Activated T-helper 17 cell treated with anti-CD3 and anti-CD28 coated beads, Interleukin-2, amount 50 U/mL, for 72 hours (primary cell): ENCODE measurements at regions not wholly inside any gene's neighbourhood (a gene's known extent, or its start where the extent isn't known, plus 50 kb on each side); places are given as distances from the start of the nearest gene placed in this dataset.

Experiments
- ATAC-seq: fragments of 150-1000 bp; cut with Tn5 transposase; replicated peaks from 2 replicates; pipeline ENCODE4 v1.10.0; 2021; ENCODE audit warnings: mild to moderate bottlenecking, moderate library complexity
- H3K27ac Mint-ChIP-seq: one replicate; pipeline ENCODE4 v1.8.0; 2022; ENCODE audit warnings: mixed read lengths
- H3K27me3 Mint-ChIP-seq: one replicate; pipeline ENCODE4 v1.8.0; 2022; ENCODE audit warnings: mixed read lengths
- H3K36me3 Mint-ChIP-seq: one replicate; pipeline ENCODE4 v1.8.0; 2022; ENCODE audit warnings: low read depth, mild to moderate bottlenecking, mixed read lengths
- H3K4me1 Mint-ChIP-seq: one replicate; pipeline ENCODE4 v1.8.0; 2022; ENCODE audit warnings: mixed read lengths
- H3K4me3 Mint-ChIP-seq: one replicate; pipeline ENCODE4 v1.8.0; 2022; ENCODE audit warnings: mild to moderate bottlenecking, mixed read lengths
- H3K9me3 Mint-ChIP-seq: one replicate; pipeline ENCODE4 v1.8.0; 2022; ENCODE audit warnings: mixed read lengths

DNA sequence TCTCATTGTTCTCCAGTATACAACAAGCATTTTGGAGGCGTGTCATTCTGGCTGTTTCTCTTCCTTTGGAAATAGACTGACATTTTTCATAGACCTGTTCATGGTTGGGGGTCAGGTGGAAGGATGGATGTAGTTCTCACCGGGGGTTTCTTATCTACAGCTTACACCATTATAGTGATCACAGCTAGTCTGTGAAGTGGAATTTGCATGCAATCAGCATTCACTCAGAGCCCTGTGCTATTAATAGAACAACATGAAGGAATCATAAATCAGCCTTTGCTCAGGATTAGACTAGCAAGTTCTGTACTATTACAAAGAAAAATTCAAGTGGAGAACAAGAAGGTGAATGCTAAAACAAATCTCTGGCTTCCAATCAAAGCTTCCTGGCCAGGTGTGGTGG lies 132.6 kb upstream of the PUDP start:
- Mint-ChIP-seq H3K9me3 (no peaks in the 10 kb centered on the region), H3K36me3 (no peaks in the 10 kb centered on the region), H3K4me1 (no peaks in the 10 kb centered on the region), H3K27ac (no peak overlapping the region), H3K27me3 (no peaks in the 10 kb centered on the region), H3K4me3 (no peak overlapping the region)
- no peak for ATAC-seq

DNA sequence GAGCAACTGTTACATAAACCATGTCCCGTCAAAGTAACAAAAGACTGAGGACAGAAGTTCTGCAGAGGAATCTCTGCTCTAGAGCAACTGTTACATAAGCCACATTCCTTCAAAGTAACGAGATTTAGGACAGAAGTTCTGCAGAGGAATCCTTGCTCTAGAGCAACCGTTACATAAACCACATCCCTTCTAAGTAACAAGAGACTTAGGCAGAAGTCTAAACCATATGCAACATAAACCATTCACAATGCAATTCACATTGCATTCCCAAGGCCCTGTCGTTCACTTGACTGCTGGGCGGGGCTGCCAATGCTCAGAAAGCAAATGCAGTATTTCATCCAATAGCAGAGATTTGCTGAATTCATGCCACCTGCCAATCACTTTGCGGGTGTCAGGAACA lies 124.4 kb upstream of the PUDP start:
- Mint-ChIP-seq H3K4me3 (no peak overlapping the region), H3K36me3 (no peaks in the 10 kb centered on the region), H3K27me3 (no peaks in the 10 kb centered on the region), H3K4me1 (no peaks in the 10 kb centered on the region), H3K9me3 (no peaks in the 10 kb centered on the region), H3K27ac (no peak overlapping the region)
- ATAC-seq = no peak

DNA sequence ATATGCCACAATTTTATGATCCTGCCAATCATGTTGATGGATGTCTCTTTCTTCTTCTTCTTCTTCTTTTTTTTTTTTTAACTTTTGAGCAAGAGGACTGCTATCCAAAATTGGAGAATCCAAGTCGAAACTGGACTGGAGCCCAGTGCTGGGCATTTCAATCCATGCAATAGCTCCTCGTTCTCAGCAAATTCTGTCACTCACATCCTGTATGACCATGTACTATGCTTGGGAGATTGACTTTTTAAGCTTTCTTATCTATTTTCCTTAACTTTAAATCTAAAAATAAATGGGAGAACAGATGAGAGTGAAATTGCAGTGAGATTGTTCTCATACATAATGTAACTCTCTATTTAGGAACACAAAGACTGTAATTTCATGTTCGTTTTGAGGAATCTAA lies 123.0 kb upstream of the PUDP start:
- Mint-ChIP-seq H3K27ac (no peak overlapping the region), H3K36me3 (no peaks in the 10 kb centered on the region), H3K4me3 (no peak overlapping the region), H3K9me3 (no peaks in the 10 kb centered on the region), H3K4me1 (no peaks in the 10 kb centered on the region), H3K27me3 (no peaks in the 10 kb centered on the region)
- ATAC-seq = no peak

DNA sequence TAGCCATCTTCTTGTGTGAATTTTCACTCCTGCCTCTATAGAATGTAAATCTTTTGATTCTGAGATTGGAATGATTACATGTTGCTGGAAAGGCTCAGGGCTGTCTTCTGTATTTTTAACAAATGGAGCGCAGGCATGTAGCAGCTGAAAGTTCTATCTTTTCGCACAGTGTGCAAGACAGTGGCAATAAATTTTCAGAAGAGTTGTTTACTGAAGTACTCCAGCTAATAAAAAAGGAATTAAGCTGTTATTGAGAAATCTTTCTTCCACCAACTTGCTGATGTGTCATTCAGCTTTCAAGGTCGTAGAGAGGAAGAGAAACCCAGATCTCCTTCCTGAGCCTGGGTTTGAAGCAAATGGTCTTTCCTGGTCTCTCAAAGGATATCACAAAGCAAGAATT lies 122.0 kb upstream of the PUDP start:
- Mint-ChIP-seq H3K4me3 (no peak overlapping the region), H3K27me3 (no peaks in the 10 kb centered on the region), H3K9me3 (no peaks in the 10 kb centered on the region), H3K36me3 (no peaks in the 10 kb centered on the region), H3K27ac (no peak overlapping the region), H3K4me1 (no peaks in the 10 kb centered on the region)
- ATAC-seq = no peak

DNA sequence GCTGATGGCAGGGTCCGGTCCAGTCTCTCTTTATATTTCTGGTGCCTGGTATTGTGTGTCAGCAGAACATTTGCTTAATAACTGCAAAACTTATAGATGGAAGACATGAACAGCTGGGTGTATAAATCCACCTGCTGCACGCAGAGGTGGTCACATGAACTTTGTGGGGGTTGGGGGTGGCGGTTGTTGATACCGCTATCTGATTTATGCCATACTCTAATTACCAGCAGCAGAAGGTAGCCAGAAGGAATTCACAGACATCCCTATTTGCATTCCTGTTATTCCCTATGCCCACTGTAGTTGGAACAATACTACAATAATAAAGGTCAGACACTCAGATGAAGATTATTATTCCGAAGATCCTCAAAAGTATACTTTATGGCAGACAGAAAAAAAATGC lies 121.6 kb upstream of the PUDP start:
- Mint-ChIP-seq H3K9me3 (no peaks in the 10 kb centered on the region), H3K27me3 (no peaks in the 10 kb centered on the region), H3K36me3 (no peaks in the 10 kb centered on the region), H3K27ac (no peak overlapping the region), H3K4me1 (no peaks in the 10 kb centered on the region), H3K4me3 (no peak overlapping the region)
- no peak for ATAC-seq

DNA sequence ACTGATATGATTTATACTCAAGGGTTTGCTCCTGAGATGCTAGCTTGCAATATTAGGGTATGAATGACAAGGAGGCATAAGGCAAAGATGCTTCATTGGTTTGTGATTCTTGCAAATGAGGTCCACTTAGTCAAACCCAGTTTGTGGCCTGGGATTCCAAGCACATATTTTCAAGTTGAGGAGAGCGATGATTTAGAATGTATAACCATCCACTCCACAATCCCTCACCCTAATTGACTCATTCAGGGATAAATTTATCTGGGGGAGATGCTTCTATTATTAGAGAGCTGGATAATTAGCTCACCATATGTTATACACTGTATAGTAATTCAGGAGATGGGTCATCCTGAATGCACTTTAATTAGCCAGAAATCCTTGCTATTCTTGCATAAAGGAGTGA lies 118.3 kb upstream of the PUDP start:
- peaks cover 8% of the 10 kb centered on the region for H3K36me3 Mint-ChIP-seq
- no peak for ATAC-seq
- no peak overlapping the region for H3K4me3 Mint-ChIP-seq
- H3K27ac Mint-ChIP-seq = no peak overlapping the region
- no peaks in the 10 kb centered on the region for H3K9me3 Mint-ChIP-seq
- H3K4me1 Mint-ChIP-seq = no peaks in the 10 kb centered on the region
- no peaks in the 10 kb centered on the region for H3K27me3 Mint-ChIP-seq

DNA sequence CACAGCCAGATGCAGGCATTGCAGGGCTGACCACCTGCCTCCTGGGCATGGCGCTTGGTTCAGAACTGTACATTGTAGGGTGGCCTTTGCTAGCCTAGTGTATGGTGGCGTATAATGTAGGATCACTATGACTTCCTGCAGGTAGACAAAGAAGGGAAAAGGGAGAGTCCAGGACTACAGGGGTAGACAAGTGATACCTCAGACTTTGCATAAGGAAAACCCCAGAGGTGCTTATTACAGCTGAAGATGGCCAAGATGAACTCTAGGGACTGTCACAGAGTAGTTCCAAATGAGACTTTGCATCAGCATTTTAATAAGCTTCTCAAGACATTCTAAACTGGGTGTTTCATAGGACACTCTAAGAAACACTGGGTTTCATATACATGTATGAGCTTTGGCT lies 116.4 kb upstream of the PUDP start:
- no peak overlapping the region for H3K4me3 Mint-ChIP-seq
- no peaks in the 10 kb centered on the region for H3K9me3 Mint-ChIP-seq
- peaks cover 15% of the 10 kb centered on the region for H3K36me3 Mint-ChIP-seq
- H3K27ac Mint-ChIP-seq = no peak overlapping the region
- ATAC-seq = no peak
- no peaks in the 10 kb centered on the region for H3K27me3 Mint-ChIP-seq
- no peaks in the 10 kb centered on the region for H3K4me1 Mint-ChIP-seq

DNA sequence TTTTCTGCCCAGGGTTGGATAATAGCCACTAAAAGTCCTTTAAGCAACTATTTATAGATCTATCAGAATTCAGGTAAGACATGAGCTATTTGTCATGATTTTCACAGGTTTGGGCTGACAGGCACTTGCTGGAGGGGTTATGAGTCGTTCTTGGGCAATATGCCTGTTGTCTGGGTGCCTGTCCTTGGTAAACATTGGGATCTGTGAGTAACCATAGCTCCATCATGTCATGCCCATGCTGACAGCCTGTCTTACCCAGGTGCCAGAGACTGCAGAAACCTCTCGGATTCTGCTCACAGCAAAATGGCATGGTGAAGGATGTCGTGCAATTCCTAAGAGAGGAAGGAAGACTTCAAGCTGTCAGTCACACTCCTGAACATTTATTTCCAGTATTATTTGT lies 116.0 kb upstream of the PUDP start:
- Mint-ChIP-seq H3K27me3 (no peaks in the 10 kb centered on the region), H3K27ac (no peak overlapping the region), H3K4me1 (no peaks in the 10 kb centered on the region), H3K4me3 (no peak overlapping the region), H3K36me3 (peaks cover 20% of the 10 kb centered on the region), H3K9me3 (no peaks in the 10 kb centered on the region)
- ATAC-seq = no peak

DNA sequence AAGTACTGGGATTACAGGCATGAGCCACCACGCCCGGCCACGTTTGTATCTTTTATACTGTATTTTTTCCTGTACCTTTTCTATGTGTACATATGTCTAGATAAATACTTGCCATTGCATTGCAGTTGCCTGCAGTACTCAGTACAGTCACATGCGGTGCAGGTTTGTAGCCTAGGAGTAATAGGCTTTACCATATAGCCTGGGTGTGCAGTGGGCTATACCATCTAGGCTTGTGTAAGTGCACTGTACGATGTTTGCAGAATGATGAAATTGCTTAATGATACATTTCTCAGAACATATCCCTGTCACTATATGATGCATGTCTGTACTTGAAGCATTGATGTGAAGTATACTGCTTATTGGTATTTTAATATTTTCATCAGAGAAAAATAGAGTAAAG lies 115.4 kb upstream of the PUDP start:
- no peaks in the 10 kb centered on the region for H3K4me1 Mint-ChIP-seq
- H3K27me3 Mint-ChIP-seq = no peaks in the 10 kb centered on the region
- no peaks in the 10 kb centered on the region for H3K9me3 Mint-ChIP-seq
- ATAC-seq = no peak
- H3K4me3 Mint-ChIP-seq = no peak overlapping the region
- H3K36me3 Mint-ChIP-seq = peaks cover 24% of the 10 kb centered on the region
- H3K27ac Mint-ChIP-seq = no peak overlapping the region

DNA sequence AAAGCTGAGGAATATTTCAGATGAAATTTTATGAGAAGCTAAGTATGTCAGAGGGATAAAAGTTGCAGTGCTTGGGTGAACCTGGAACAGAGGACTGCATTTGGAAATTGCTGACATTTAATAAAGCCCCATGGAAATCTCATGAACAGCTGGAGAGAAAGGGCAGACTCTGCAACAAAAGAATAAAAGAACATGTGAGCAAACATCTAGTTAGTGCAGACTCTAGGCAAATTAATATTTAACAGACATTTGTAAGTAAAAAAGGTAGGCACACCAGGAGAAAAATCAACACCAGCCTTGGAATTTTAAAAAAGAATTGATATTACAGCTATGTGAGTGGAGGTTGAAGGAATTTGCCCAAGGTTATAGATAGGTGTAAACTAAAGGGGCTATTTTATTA lies 114.6 kb upstream of the PUDP start:
- H3K27me3 Mint-ChIP-seq = no peaks in the 10 kb centered on the region
- no peak overlapping the region for H3K27ac Mint-ChIP-seq
- peaks cover 24% of the 10 kb centered on the region for H3K36me3 Mint-ChIP-seq
- no peak overlapping the region for H3K4me3 Mint-ChIP-seq
- H3K4me1 Mint-ChIP-seq = no peaks in the 10 kb centered on the region
- H3K9me3 Mint-ChIP-seq = peaks cover 4% of the 10 kb centered on the region
- ATAC-seq = no peak

DNA sequence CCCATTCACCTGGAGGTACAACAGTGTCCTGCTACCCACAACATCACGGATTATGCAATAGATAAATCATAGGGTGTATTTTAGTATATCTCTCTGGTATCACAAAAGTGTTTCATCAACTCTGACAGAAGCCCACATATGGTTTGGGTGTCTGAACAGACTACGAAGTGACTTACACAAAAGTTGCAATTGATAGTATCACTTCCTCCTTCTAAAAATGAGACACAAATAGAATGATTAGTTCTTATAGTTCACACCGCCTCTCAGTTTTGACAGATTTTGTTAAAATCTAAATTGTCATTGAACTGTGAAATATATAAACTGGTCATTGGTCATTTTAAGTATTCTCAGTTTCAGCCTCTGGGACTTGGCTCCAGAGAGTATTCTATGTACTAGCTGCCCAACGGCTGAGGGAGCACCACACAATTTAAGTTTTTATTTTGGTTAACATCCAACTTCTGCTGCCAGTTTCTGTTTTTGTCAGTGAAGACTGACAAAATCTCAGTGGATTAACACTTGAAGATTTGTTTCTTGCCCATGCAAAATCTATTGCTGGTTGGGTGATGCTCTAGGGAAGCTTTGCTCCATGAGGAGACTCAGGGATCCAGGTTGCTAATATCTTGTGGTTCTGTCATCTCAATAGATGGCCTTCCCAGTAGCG lies 113.8 kb upstream of the PUDP start:
- H3K4me3 Mint-ChIP-seq = no peak overlapping the region
- peaks cover 4% of the 10 kb centered on the region for H3K9me3 Mint-ChIP-seq
- H3K36me3 Mint-ChIP-seq = peaks cover 24% of the 10 kb centered on the region
- no peaks in the 10 kb centered on the region for H3K4me1 Mint-ChIP-seq
- no peak for ATAC-seq
- H3K27me3 Mint-ChIP-seq = no peaks in the 10 kb centered on the region
- H3K27ac Mint-ChIP-seq = no peak overlapping the region

DNA sequence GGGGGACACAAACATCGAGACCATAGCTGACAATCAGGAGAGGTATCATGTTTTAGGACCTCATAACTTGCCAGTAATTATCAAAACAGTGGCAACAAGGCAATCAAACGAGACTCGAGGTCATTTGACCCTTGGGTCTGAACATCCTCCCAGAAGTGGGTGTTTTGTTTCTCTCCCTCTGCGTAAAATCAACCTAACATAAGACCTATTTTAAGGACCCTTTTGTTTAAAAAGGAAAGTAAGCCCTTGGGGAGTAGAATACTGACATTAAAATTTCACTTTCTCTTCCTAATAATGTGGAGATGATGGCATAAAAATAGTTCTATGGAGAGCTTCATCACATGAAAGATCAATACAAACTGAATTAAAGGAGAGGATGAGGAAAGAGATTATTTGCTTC lies 106.2 kb upstream of the PUDP start:
- H3K4me1 Mint-ChIP-seq = no peaks in the 10 kb centered on the region

DNA sequence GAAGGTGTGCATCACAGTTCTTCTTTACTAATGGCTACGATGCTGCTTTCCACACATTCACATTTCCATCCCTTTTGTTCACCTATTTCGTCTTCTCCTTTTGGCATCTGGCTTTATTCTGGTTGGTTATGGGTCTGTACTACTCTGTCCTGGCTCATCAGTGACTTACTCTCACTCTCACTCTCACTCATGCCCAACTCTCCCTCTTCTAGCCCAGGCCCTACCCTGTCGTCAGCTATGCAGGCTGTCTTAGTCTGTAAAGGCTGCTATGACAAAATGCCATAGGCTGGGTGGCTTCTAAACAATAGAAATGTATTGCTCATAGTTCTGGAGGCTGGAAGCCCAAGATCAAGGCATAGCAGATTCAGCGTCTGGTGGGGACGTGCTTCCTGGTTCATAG lies 105.6 kb upstream of the PUDP start:
- H3K27me3 Mint-ChIP-seq = no peaks in the 10 kb centered on the region
- no peak for ATAC-seq
- H3K4me1 Mint-ChIP-seq = no peaks in the 10 kb centered on the region
- H3K27ac Mint-ChIP-seq = no peak overlapping the region
- no peak overlapping the region for H3K4me3 Mint-ChIP-seq
- peaks cover under 1% of the 10 kb centered on the region for H3K36me3 Mint-ChIP-seq
- peaks cover 4% of the 10 kb centered on the region for H3K9me3 Mint-ChIP-seq

More for the DNA sequence above, 106.2 kb upstream of the PUDP start:
- Mint-ChIP-seq H3K9me3 (peaks cover 4% of the 10 kb centered on the region), H3K36me3 (peaks cover 6% of the 10 kb centered on the region), H3K27ac (no peak overlapping the region), H3K4me3 (no peak overlapping the region), H3K27me3 (no peaks in the 10 kb centered on the region)
- ATAC-seq = no peak

DNA sequence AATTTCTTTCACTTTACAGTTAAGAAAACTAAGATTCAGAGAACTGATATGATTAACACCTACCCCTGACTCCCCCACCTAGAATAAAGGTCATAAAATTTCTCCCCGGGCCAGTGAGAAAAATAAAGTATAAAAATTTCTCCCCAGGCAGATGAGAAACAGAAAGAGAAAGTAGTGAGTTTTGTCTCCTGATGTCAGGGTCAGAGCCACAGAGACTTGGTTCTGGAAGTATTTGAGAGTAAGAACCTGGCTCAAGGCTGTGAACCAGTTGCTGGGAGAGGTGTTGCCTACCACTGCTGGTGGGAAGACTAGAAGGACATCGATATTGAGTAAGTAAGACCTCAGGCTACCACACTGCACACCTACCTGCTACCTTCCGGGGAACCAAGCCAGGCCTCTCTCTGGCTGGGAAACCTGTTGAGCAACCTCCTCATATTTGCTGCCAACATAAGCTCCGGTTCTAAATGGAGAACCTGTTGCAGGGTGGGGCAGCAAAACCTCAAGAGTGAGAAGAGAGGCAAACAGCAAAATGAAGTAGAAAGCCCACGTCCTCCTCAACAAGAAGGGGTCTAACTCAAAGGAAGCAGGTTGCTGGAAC lies 104.2 kb upstream of the PUDP start:
- H3K4me3 Mint-ChIP-seq = no peak overlapping the region
- no peaks in the 10 kb centered on the region for H3K36me3 Mint-ChIP-seq
- H3K27ac Mint-ChIP-seq = no peak overlapping the region
- no peak for ATAC-seq
- H3K27me3 Mint-ChIP-seq = no peaks in the 10 kb centered on the region
- H3K4me1 Mint-ChIP-seq = no peaks in the 10 kb centered on the region
- no peaks in the 10 kb centered on the region for H3K9me3 Mint-ChIP-seq

DNA sequence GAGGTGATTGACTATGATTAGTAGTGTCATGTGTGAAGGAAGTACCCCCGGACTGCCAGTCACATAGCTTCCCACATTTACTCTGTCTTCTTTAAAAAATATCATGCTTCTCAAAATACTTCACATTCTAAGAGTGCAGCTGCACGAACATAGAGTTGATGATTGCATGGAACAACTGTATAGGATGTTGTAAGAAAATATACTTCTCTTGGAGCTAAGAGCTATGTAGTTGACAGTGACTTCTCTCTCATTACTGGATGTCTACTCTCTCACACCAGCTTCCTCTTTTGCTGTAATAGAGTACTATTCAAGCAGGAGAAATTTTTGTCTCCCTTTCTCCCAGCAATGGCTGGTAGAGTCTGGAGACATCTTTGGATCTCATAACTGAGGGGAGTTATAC lies 99.4 kb upstream of the PUDP start:
- Mint-ChIP-seq H3K36me3 (no peaks in the 10 kb centered on the region), H3K27ac (no peak overlapping the region), H3K4me3 (no peak overlapping the region), H3K9me3 (no peaks in the 10 kb centered on the region), H3K27me3 (no peaks in the 10 kb centered on the region), H3K4me1 (no peaks in the 10 kb centered on the region)
- no peak for ATAC-seq

DNA sequence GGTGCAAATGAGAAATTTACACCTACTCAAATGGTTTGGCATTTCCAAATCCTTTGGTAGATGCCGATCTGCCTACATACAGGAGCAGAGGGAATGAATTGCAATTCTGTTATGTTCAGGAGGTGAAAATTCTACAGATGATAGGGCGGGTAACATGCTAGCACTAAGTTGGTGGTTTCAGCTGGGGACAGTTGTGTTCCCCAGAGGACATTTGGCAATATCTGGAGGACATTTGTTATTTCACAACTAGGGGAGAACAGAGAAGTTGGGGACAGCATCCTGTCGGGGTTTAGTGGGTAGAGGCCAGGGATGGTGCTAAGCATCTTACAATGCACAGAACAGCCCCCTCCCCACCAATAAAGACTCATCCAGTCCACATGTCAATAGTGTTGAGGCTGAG lies 96.5 kb upstream of the PUDP start:
- Mint-ChIP-seq H3K4me1 (no peaks in the 10 kb centered on the region), H3K36me3 (no peaks in the 10 kb centered on the region), H3K4me3 (no peak overlapping the region), H3K9me3 (no peaks in the 10 kb centered on the region), H3K27me3 (no peaks in the 10 kb centered on the region), H3K27ac (no peak overlapping the region)
- no peak for ATAC-seq
